22Rv1 (cell line): ENCODE measurements at regions not wholly inside any gene's neighbourhood (a gene's known extent, or its start where the extent isn't known, plus 50 kb on each side); places are given as distances from the start of the nearest gene placed in this dataset.

Source experiments
- CTCF ChIP-seq: fragments of 450-650 bp; IDR thresholded peaks from 2 replicates; pipeline ENCODE4 v1.5.1; 2017; ENCODE audit warnings: mild to moderate bottlenecking
- ZFX ChIP-seq: fragments of 450-650 bp; IDR thresholded peaks from 2 replicates; pipeline ENCODE4 v1.6.1; 2017; ENCODE audit warnings: antibody characterized with exemption, borderline replicate concordance

GRCh38 chr20:22402550-22402949 lies 181.8 kb downstream of the FOXA2 start:
- TF ChIP-seq CTCF (no peak), ZFX (no peak)
